Dedifferentiated amniotic fluid mesenchymal stem cell (primary cell): ENCODE measurements at regions not wholly inside any gene's neighbourhood (a gene's known extent, or its start where the extent isn't known, plus 50 kb on each side); places are given as distances from the start of the nearest gene placed in this dataset.
"Not testable (repeated sequence)": the region's sequence is repeated elsewhere in the genome, so short reads cannot be mapped to it uniquely, and the experiment has no call there.

Source experiments
- DNase-seq: peaks from one replicate; pipeline ENCODE4 v3.0.0-alpha.2; 2016; ENCODE audit errors: extremely low spot score

DNA sequence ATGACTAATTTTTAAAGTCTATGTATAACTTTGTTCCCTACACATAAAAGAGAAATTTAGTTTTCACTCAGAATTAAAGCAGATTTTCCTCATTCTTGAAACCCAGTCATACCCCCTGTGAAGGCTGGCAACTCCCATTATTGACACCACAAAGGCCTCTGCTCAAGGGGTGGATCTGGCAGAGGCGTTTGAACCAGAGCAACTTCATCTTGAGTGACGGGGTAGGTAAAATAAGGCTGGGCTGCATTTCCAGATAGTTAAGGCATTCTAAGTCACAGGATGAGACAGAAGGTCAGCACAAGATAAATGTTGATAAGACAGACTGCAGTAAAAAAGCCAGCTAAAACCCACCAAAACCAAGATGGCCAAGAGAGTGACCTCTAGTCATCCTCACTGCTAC lies 177.2 kb upstream of the OR13F1 start:
- no peak for DNase-seq

DNA sequence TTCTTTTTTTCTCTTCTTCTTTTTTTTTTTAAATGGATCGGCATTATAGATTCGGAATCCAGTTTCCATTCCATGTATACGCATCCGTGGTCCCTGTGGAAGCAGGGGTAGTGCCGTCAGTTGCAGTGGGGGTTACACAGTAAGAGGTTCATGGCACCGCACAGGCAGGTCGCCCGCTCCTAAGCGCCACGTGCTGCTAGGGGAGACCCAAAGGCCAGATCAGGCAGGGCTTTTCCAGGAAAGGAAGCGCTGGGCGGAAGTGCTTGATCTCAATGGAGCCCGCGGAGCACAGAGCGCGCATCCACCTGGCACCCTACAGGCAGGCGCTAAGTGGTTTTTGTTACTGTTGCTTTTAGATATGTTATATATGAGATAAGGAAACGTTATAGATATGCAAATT lies 174.8 kb upstream of the OR13F1 start:
- DNase-seq = no peak

DNA sequence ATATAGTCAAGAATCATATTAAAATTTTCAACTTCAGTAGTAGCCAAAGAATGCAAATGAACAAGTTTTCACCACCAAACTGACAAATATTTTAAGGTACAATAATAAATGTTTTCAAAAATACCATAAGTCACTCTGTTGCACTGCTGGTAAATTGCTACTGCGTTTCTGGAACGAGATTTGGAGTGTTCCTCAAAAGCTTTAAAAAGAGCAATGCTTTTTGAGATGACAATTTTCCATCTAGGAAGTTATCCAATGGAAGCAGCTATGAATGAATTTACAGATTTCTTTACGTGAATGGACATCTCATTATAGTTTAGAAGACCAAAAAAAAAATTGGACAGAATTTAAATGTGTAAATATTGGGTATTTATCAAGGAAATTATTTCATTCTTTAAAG lies 173.2 kb upstream of the OR13F1 start:
- DNase-seq = no peak

DNA sequence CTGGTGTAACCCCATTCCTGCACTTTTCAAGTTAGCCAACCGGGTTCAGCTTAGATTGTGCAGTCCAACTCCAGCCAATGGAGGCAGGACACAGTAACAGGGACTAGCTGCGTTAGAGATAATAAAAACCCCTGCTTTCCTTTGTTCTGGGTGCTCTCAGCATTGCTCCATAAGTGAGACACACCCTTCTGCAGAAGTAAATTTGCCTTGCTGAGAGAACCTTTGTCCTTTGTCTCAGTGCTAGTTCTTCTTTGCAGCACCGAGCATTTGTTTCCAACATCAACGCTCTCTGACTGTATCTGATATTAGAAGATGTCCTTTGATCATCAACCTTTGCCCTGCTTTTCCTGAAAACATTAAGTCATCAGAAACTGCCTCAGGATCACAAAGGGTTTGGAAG lies 169.5 kb upstream of the OR13F1 start:
- no peak for DNase-seq

DNA sequence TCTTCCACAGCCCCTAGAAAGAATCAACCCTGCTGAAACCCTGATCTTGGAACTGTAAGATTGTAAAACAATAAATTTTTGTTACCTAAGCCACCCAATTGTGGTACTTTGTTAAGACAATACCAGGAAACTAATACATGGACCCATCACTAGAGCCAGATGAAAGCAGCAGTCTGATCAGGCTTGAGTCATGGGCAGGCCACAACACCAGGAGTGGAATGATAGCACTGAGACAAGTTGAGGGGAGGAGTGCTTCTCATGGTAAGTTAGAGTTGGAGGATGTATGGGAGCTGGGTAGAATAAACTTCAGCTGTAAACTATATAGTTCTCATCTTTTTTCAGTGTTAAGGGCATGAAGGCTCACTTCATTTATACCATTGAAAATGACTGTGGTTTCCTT lies 164.4 kb upstream of the OR13F1 start:
- no peak for DNase-seq

DNA sequence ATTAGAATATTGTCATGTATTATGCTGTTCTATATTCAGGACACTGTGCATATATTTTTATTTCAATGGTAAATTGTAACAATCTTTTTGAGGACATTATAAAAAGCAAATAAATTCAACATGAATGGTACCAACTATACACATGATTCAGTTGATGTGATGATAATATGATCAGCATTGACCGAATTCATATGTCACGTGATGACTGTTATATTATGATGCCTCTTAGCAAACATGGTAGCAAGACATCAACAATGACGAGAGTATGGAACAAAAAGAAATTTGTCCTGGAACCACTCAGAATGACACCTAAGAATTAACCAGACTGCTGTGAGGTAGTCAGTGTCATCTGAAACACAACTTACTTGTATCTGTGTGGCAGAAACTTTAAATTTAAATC lies 161.5 kb upstream of the OR13F1 start:
- DNase-seq = no peak

DNA sequence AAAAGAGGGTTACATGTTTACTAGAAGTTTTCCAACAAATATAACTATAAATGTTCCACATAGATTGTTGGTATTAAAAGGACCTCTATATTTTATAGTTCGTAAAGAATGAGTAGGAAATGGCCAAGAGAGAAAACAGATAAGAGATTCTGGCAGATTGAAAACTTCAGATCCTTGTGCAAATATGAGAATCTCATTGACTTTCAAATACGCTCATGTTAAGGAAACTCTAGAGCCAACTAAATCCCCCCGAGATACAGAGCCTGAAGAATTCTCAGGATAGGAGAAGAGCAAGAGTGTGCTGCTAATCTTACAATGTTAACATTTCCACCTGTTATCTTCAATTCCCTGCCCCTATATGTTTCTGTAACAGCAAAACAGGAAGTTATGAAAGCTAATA lies 159.0 kb upstream of the OR13F1 start:
- DNase-seq = no peak

DNA sequence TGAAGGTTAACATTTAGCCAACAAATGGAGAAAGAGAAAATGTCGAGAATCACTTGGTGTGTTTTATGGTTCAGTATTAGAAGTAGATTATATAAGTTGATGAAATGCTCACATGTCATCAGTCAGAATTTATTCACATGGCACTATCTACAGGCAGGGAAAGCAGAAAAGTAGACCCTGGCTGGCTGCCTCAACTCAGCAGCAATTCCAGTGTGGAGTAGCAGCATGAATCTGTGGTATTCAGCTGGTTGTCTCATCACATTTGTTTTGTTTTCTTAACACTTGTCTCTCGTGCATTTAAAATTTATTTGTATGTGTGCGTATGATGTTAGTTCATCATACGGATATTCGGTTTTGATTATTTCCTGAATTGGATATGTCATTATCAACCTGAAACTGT lies 153.5 kb upstream of the OR13F1 start:
- DNase-seq = no peak

DNA sequence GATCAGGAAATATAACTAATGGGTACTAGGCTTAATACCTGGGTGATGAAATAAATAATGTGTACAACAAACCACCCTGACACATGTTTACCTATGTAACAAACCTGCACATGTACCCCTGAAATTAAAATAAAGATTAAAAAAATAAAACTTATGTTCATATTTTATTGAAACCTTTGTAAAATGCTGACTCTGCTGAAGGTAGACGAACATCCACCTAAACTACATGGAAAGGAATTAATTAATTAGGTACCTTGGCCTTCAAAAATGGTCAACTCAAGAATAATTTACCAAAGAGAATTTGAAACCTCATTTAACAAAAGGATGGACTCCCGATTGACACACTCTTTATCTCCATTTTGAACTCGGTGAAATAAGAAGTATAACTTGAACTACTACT lies 152.3 kb upstream of the OR13F1 start:
- DNase-seq = no peak

DNA sequence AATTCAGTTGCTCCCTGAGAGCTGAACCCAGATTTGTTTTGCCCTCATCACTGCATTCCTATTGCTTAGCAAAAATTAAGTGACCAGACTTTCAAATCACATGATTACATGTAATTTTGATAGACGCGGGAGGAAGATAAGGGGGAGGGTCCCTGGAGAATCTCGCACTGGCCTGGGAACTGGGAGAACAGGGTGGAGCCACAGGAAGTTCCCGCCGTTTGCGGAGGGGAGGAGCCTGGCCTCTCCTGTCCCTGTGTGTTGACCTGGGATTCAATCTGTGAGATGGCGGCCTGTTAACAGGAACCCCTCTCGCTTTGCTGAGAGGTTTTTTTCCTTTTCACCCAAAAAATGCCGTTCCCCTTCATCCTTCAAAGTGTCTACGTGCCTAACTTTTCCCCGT lies 142.9 kb upstream of the OR13F1 start:
- no peak for DNase-seq

DNA sequence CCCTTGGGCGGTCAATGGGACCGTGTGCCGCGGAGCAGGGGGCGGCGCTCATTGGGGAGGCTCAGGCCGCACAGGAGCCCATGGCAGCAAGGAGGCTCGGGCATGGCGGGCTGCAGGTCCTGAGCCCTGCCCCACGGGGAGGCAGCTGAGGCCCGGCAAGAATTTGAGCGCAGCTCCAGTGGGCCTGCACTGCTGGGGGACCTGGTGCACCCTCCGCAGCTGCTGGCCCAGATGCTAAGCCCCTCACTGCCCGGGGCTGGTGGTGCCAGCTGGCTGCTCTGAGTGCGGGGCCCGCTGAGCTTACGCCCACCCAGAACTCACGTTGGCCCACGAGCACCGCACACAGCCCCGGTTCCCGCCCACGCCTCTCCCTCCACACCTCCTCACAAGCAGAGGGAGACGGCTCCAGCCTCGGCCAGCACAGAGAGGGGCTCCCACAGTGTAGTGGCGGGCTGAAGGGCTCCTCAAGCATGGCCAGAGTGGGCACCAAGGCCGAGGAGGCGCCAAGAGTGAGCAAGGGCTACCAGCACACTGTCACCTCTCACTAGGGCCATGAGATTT lies 141.1 kb upstream of the OR13F1 start:
- DNase-seq = no peak

DNA sequence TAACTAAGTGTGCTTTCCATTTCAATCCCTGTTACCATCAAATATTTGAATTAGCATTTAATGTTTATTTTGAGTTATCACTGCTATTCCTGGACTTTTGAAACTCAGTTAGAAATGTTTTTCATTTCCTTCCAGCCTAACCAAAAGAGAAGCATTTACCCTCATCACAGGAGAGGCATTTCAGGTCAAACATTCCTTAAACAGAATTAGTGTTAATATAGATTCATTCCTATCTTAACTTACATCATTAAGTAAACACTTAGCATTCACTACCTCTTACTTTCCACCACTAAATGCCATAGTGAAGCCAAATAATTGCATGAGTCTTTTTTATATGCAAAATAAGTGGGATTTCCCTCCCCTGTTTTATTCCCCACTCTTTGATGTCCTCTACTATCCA lies 136.6 kb upstream of the OR13F1 start:
- no peak for DNase-seq

DNA sequence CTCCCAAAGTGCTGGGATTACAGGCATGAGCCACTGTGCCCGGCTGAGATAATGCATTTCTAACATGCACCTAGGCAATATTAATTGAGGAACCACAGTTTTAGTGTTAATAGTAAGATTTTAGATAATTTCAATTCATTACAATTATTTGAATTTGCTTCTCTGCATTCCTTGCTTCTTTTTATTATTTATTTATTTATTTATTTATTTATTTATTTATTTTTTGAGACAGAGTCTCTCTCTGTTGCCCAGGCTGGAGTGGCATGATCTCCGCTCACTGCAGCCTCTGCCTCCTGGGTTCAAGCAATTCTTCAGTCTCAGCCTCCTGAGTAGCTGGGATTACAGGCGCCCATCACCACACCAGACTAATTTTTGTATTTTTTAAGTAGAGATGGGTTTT lies 135.7 kb upstream of the OR13F1 start:
- DNase-seq = not testable (repeated sequence)

DNA sequence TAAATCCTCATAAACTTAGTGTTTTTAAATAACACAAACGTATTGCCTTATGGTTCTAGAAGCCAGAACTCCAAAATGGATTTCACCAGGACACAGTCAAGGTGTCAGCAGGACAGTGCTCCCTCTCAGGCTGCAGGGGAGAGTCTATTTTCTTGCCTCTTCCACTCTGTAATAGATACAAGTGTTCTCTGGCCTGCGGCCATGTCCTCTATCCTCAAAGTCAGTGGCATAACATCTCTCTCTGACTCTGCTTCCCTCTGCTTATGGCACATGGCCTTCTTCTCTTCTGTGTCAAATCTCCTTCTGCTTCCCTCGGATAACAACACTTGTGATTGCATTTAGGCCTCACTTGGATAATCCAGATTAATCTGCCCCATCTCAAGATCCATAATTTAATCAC lies 129.4 kb upstream of the OR13F1 start:
- no peak for DNase-seq

DNA sequence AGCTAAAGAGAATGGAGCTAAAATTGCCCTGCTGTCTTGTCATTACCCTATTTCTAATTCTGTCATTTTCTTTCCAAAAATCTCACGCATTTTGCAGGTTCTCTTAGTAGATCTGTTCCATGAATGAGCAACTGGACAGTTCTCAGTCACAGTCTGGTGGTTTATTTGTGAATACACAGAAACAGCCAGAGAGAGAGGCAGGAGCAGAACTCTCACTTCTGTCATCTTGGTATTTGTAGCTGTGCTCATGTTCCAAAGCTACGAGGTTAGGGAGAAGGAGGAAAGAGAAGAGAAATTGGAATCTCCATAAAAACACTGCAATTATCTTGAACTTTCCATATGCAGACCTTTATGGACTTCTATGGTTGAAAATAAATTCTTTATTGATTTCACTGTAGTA lies 118.0 kb upstream of the OR13F1 start:
- DNase-seq = no peak

DNA sequence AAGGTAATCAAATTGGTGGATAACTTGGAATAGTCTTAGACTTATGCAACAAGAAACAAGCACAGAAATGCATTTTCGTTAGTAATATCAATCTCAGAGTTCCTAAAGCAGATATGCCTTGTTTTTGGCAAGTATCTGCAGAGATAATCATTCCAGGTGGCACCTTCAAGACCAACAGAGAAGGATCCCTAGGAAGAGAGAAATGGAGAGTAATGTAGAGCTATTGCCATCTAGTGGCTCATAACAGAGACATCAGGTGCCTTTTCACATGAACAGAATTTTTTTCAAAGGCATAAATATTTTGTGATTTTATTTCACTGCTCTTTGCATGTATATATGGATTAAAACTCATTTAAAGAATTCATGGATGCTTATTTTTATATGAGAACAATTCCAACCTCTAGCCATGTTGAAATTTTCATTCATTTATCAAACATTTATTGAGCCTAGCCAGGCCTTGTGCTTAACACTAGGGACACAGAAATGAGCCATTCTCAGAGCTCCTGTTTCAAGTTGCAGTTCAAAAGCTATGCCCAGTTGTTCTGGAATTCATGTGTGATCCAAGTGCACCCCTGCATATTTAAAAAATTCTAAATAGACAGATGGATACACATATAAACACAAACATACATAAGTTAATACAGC lies 117.5 kb upstream of the OR13F1 start:
- DNase-seq = peak; percentile 52

DNA sequence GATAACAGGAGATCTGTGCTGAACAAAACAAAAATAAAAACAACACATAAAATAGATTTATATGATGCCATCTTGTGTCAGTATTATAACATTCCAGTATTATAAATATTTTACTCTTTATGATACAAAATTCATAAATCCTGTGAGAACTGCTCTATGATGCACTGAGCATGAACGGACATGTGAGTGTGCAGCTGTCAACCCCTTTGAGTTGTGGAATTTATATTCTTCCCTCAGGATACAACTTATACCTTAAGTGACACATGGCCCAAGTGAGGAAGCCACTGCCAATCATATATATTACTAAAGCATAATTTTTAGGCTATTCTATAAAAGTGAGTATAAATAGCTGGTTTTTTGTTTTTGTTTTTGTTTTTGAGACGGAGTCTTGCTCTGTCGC lies 116.0 kb upstream of the OR13F1 start:
- no peak for DNase-seq

DNA sequence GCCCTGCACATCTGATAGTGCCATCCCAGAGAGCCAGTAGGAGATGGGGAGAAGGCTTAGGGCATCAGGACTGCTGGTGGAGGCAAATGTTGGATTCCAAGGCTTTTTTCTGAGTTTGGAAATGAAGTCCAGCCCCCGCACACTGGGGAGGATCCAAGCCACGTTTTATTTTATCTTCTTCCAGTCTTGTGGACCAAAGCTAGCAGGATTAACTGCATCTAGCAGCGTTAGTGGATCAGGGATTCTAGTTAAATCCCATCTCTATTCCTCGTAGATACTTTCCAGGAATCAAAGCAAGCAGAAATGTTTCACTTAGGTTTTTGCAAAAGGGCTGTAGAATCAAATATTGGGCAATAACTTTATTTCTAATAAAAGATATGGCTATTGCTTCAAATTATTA lies 114.7 kb upstream of the OR13F1 start:
- DNase-seq = no peak

DNA sequence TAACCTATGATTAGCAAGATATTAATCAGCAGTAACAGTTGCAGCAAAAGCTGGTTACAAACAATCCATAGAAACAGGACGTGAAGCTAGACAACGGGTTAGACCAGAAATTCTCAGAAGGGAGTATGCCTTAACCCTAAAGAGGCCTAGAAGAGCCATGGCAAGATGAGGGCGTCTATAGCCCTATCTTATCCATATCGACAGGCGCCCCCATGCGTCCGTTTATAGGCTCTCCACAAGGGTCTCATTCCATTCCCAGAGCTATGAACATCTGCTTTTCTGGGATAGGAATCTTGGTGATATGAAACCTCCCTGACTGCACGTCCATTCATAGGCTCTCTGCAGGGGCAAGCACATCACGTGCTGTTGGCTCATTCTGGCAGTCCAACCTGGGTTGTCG lies 109.2 kb upstream of the OR13F1 start:
- not testable (repeated sequence) for DNase-seq

DNA sequence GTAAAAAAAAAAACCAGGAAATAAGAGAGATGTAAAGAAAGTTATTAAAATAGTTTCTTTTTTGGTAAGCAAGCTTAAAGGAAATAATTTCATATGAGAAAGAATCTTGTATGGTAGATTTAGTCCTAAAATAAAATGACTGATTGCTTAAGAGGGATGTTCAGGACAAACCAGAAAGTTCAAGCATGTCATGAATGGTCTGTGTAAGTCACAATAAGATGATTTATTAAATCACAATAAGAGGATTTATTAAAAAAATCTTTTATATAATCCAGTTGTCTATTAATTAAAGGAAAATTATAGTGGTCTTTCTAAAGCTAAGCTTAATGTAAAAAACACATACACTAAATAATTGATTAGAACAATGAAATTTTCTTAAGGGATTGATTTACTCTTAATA lies 91.8 kb upstream of the OR13F1 start:
- DNase-seq = no peak

DNA sequence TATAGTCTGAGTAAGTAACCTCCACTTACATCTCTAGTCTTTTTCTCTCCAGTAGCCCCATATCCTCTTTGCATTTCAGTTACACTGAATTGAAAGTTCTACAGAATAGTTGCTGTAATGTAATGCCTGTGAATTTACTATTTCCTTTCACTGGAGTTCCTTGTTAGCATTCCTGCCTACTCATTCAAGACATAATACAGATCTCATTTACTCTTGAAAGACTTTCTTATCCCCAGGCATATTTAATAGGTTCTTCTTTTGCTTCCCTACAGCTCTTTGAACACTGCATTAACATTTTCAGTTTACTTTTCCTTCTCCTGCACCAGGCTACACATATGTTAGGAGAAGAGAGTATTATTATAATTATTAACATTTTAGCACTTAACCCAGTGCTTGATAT lies 87.6 kb upstream of the OR13F1 start:
- no peak for DNase-seq

DNA sequence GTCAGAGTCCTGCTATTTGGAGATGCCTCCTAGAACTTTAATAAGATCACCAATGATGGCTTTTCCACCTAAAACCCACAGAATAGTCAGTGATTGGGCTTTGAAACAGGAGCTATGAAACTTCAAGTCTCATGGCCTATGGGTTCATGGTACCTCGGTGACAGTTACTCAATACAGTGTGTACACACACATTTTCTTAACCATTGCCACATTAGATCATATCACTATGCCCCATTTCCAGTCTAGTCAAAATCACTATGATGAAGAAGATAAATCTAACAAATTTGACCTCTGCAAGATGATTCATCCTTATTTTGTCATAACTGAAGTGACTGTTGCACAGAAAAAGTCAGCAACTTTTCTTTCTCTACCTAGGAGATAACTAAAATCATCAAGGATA lies 86.8 kb upstream of the OR13F1 start:
- DNase-seq = no peak

DNA sequence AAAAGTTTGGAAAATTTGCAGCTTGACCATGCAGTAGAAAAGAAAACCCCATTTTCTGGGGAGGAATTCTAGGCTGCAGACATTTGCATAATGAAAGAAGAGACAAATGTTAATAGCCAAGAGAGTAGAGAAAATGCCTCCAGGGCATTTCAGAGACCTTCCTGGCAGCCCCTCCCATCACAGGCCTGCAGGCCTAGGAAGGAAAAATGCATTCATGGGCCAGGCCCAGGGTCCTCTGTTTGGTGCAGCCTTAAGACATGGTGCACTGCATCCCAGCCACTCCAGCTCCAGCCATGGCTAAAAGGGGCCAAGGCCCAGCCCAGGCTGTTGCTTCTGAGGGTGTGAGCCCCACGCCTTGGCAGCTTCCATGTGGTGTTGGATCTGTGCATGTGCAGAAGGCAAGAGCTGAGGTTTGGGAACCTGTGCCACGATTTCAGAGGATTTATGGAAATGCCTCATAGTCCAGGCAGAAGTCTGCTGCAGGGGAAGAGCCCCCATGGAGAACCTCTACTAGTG lies 75.0 kb upstream of the OR13F1 start:
- DNase-seq = no peak

DNA sequence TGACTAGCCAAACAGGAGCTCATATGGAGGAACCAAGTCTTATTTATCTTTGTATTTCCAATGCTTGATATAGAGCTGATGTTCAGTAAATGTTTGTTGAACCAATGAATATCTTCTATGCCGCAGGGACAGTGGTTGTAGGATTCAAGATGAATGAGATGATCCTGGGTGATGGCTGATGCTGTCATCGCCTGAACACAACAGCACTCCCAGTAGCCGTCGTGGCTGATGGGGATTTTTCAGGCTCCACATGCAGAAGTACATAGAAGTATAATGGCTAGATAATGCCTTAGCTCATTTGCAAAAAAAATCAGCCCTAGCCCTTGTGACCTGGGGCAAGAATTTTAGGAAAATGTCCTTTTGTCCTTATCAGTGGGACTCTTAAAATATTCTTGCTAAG lies 69.0 kb upstream of the OR13F1 start:
- DNase-seq = no peak
